ENCODE measurements at regions not wholly inside any gene's neighbourhood (a gene's known extent, or its start where the extent isn't known, plus 50 kb on each side); places are given as distances from the start of the nearest gene placed in this dataset.

GRCh38 chr18:53686965-53687364 lies 537.5 kb downstream of the MBD2 start:
- TF ChIP-seq POLR2A (IDR thresholded peaks at IDR 0.05) = no peak
- TF ChIP-seq CTCF (IDR thresholded peaks at IDR 0.05) = no peak
